PC-3 (cell line): ENCODE measurements at regions not wholly inside any gene's neighbourhood (a gene's known extent, or its start where the extent isn't known, plus 50 kb on each side); places are given as distances from the start of the nearest gene placed in this dataset.

Source experiments
- ATAC-seq: fragments of 200-7000 bp; cut with Tn5 transposase; 2 replicates; pipeline ENCODE4 v1.9.1; 2020; ENCODE audit warnings: mild to moderate bottlenecking, moderate library complexity
- BruUV-seq: library from RNA; stranded (reverse); fragments of 400-500 nt; replicated peaks from 2 replicates; lab custom pipeline; 2021; lab: Mats Ljungman, UMichigan
- CTCF ChIA-PET: fragments of 300-600 bp; sonication (Branson Sonifier 250); formaldehyde crosslinking; loops from one replicate; lab custom pipeline; 2022; ENCODE audit warnings: antibody characterized with exemption; lab: Charles Lee
- POLR2A ChIA-PET: fragments of 300-600 bp; sonication (Branson Sonifier 250); formaldehyde crosslinking; loops from one replicate; lab custom pipeline; 2022; ENCODE audit warnings: antibody characterized with exemption; ENCODE audit not compliant: unreplicated experiment; lab: Charles Lee
- DNase-seq: peaks from one replicate; pipeline ENCODE4 v3.0.0-alpha.2; 2015
- H2AFZ ChIP-seq: fragments of 300-600 bp; sonication (generic); 2 replicates; pipeline ENCODE4 v1.6.0; 2016; ENCODE audit warnings: antibody characterized with exemption, low read length
- H3F3A ChIP-seq: fragments of 300-600 bp; sonication (generic); one replicate; pipeline ENCODE4 v1.6.0; 2017; ENCODE audit warnings: antibody characterized with exemption, low read length, control low read depth, mild to moderate bottlenecking; ENCODE audit not compliant: unreplicated experiment
- H3K27ac ChIP-seq: fragments of 300-600 bp; sonication (generic); 2 replicates; pipeline ENCODE4 v1.5.1; 2016; ENCODE audit warnings: mild to moderate bottlenecking, low read length
- H3K27me3 ChIP-seq: fragments of 300-600 bp; sonication (generic); 2 replicates; pipeline ENCODE4 v1.6.1; 2016; ENCODE audit warnings: low read length, mixed read lengths
- H3K36me3 ChIP-seq: fragments of 300-600 bp; sonication (generic); 2 replicates; pipeline ENCODE4 v1.6.1; 2016; ENCODE audit warnings: low read depth, mixed run types, low read length, mixed read lengths
- H3K4me1 ChIP-seq: fragments of 300-600 bp; sonication (generic); 2 replicates; pipeline ENCODE4 v1.5.1; 2016; ENCODE audit warnings: low read length; ENCODE audit not compliant: insufficient read depth
- H3K4me2 ChIP-seq: fragments of 300-600 bp; sonication (generic); 2 replicates; pipeline ENCODE4 v1.6.0; 2016; ENCODE audit warnings: low read length
- H3K4me3 ChIP-seq: fragments of 300-600 bp; sonication (generic); 2 replicates; pipeline ENCODE4 v1.5.1; 2016; ENCODE audit warnings: mild to moderate bottlenecking, low read length, mixed read lengths
- H3K79me2 ChIP-seq: fragments of 300-600 bp; sonication (generic); 2 replicates; pipeline ENCODE4 v1.6.1; 2017; ENCODE audit warnings: low read length, mixed read lengths
- H3K9ac ChIP-seq: fragments of 300-600 bp; sonication (generic); 2 replicates; pipeline ENCODE4 v1.6.0; 2016; ENCODE audit warnings: mild to moderate bottlenecking, low read length
- H3K9me2 ChIP-seq: fragments of 300-600 bp; sonication (generic); replicated peaks from 2 replicates; pipeline ENCODE4 v1.6.1; 2016; ENCODE audit warnings: mixed run types, low read length, mixed read lengths
- H3K9me3 ChIP-seq: fragments of 300-600 bp; sonication (generic); 2 replicates; pipeline ENCODE4 v1.6.1; 2016; ENCODE audit warnings: low read length, mixed read lengths
- H4K20me1 ChIP-seq: fragments of 300-600 bp; sonication (generic); 2 replicates; pipeline ENCODE4 v1.6.1; 2016; ENCODE audit warnings: low read length, mixed read lengths
- EZH2 ChIP-seq: fragments of 300-600 bp; sonication (generic); IDR thresholded peaks from one replicate; pipeline ENCODE4 v1.6.1; 2017; ENCODE audit warnings: antibody characterized with exemption, mild to moderate bottlenecking, low read length; ENCODE audit not compliant: unreplicated experiment
- EZH2phosphoT487 ChIP-seq: fragments of 300-600 bp; sonication (generic); IDR thresholded peaks from 2 replicates; pipeline ENCODE4 v1.6.1; 2018; ENCODE audit warnings: mild to moderate bottlenecking, antibody characterized with exemption, low read length, borderline replicate concordance
- intact Hi-C: fragments of 100-400 bp; cut with micrococcal nuclease; formaldehyde crosslinking; loops from 2 replicates; pipeline ENCODE4 v1.9.0; 2023
- TF ChIP-seq, protein P1 (sequence below): fragments of 300-600 bp; sonication (generic); conservative IDR thresholded peaks from 2 replicates; pipeline ENCODE4 v1.5.1; 2017; ENCODE audit warnings: antibody characterized with exemption, low read depth, mild to moderate bottlenecking, low read length

DNA sequence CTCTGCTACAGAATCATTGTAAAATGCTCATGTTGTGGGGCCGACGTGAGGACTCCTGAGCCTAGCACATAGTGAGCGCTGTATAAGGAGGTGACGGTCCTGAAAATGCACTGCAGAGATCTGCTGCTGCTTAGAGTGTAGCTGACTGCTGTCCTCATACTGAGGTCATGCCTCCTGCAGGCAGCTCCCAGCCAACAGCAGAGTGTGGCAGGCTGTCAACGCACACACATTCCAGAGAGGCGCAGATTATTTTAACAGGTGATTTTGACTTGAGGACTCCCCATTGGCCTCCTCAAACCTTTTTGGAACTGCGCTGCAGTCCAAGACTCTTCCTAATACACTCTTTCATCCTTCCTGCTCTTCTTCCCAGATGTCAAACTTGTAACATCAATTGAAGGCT lies 119.8 kb upstream of the KCNJ6 start:
- Histone ChIP-seq H3K9me2 (no peaks in the 10 kb centered on the region), H3K4me3 (no peak overlapping the region), H3K4me2 (no peak overlapping the region), H3K27ac (no peak overlapping the region), H3F3A (no peaks in the 10 kb centered on the region), H2AFZ (no peak overlapping the region), H3K9me3 (no peaks in the 10 kb centered on the region), H3K9ac (no peak overlapping the region), H3K36me3 (no peaks in the 10 kb centered on the region), H3K79me2 (no peaks in the 10 kb centered on the region), H3K4me1 (no peaks in the 10 kb centered on the region), H4K20me1 (no peaks in the 10 kb centered on the region), H3K27me3 (peaks cover 3% of the 10 kb centered on the region; the same call in 1 of the 2 replicates)
- BruUV-seq, result no TSS peak
- CTCF ChIA-PET, result no interaction called here
- DNase-seq, result no peak
- TF ChIP-seq EZH2phosphoT487 (no peak), EZH2 (no peak)
- TF ChIP-seq, protein P1, sequence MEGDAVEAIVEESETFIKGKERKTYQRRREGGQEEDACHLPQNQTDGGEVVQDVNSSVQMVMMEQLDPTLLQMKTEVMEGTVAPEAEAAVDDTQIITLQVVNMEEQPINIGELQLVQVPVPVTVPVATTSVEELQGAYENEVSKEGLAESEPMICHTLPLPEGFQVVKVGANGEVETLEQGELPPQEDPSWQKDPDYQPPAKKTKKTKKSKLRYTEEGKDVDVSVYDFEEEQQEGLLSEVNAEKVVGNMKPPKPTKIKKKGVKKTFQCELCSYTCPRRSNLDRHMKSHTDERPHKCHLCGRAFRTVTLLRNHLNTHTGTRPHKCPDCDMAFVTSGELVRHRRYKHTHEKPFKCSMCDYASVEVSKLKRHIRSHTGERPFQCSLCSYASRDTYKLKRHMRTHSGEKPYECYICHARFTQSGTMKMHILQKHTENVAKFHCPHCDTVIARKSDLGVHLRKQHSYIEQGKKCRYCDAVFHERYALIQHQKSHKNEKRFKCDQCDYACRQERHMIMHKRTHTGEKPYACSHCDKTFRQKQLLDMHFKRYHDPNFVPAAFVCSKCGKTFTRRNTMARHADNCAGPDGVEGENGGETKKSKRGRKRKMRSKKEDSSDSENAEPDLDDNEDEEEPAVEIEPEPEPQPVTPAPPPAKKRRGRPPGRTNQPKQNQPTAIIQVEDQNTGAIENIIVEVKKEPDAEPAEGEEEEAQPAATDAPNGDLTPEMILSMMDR, result no peak
- intact Hi-C loops, result no loop called here
- POLR2A ChIA-PET, result no interaction called here
- no peak for ATAC-seq

DNA sequence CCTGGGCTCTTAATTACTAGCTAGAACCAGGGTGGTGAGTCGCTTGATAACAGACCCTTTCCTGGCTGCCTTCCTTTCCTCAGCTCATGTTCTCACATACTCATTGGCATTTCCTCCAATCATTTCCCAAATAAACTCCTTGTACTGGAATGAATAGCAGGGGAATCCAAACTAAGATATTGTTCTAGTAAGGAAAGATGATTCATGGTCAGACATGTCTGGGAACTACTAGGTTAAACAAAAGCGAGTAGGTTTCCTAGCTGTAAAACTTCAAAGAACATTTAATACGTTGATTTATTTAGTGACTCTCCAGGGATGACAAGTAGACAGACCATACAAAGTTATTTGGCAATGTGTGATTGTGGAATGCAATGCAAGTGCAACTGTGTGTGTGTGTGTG lies 121.2 kb upstream of the KCNJ6 start:
- Histone ChIP-seq H3K36me3 (no peaks in the 10 kb centered on the region), H3K9me2 (no peaks in the 10 kb centered on the region), H3K4me3 (no peak overlapping the region), H4K20me1 (no peaks in the 10 kb centered on the region), H2AFZ (no peak overlapping the region), H3K4me2 (no peak overlapping the region), H3K27ac (peak overlapping the region; percentile 7; the same call in 1 of the 2 replicates), H3K4me1 (no peaks in the 10 kb centered on the region), H3F3A (no peaks in the 10 kb centered on the region), H3K79me2 (no peaks in the 10 kb centered on the region), H3K27me3 (peaks cover 3% of the 10 kb centered on the region; the same call in 1 of the 2 replicates), H3K9me3 (no peaks in the 10 kb centered on the region), H3K9ac (no peak overlapping the region)
- ChIA-PET POLR2A (no interaction called here), CTCF (no interaction called here)
- intact Hi-C loops, result no loop called here
- DNase-seq (peak; percentile 49), ATAC-seq (no peak)
- no TSS peak for BruUV-seq
- TF ChIP-seq, protein P1, result no peak
- TF ChIP-seq EZH2 (no peak), EZH2phosphoT487 (no peak)

DNA sequence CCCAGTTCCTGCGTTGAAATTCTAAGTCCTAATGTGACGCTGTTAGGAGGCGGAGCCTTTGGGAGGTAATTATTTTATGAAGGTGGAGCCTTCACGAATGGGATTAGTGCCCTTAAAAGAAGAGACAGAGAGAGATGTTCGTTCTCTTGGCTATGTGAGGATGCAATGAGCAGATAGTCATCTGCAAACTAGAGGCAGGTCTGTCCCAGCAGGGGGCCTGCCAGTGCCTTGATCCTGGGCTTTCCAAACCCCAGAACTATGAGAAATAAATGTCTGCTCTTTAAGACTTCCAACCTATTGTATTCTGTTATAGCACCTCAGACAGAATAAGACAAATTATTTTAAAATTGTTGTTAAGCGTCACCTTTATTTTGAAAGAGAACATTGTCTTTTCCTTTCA lies 123.1 kb upstream of the KCNJ6 start:
- no TSS peak for BruUV-seq
- CTCF ChIA-PET, result no interaction called here

More for the DNA sequence above, 123.1 kb upstream of the KCNJ6 start:
- ATAC-seq (no peak), DNase-seq (no peak)
- no peak overlapping the region for H3K4me2 ChIP-seq
- H3K36me3 ChIP-seq, result no peaks in the 10 kb centered on the region
- no peaks in the 10 kb centered on the region for H3K9me2 ChIP-seq
- H4K20me1 ChIP-seq, result no peaks in the 10 kb centered on the region
- intact Hi-C loops, result no loop called here
- no peak overlapping the region for H3K4me3 ChIP-seq
- TF ChIP-seq, protein P1, result no peak
- TF ChIP-seq EZH2, result no peak
- no peak for TF ChIP-seq EZH2phosphoT487
- no peak overlapping the region for H3K27ac ChIP-seq
- no peaks in the 10 kb centered on the region for H3F3A ChIP-seq
- no peak overlapping the region for H3K9ac ChIP-seq
- POLR2A ChIA-PET, result no interaction called here
- no peak overlapping the region for H2AFZ ChIP-seq
- H3K4me1 ChIP-seq, result no peaks in the 10 kb centered on the region
- H3K9me3 ChIP-seq, result no peaks in the 10 kb centered on the region
- peaks cover 3% of the 10 kb centered on the region; the same call in 1 of the 2 replicates for H3K27me3 ChIP-seq
- H3K79me2 ChIP-seq, result no peaks in the 10 kb centered on the region
